ENCODE measurements at regions not wholly inside any gene's neighbourhood (a gene's known extent, or its start where the extent isn't known, plus 50 kb on each side); places are given as distances from the start of the nearest gene placed in this dataset.

- H3K4me1 Mint-ChIP-seq = no peaks in the 10 kb centered on the region
- peaks cover 14% of the 10 kb centered on the region for H3K9me3 Mint-ChIP-seq
- Histone ChIP-seq H3F3A (replicated peaks; ENCODE audit: low read depth) (no peaks in the 10 kb centered on the region), H3K79me2 (replicated peaks; ENCODE audit: insufficient read depth) (no peaks in the 10 kb centered on the region), H4K20me1 (replicated peaks; ENCODE audit: insufficient read depth) (no peaks in the 10 kb centered on the region), H3K27ac (ENCODE audit: low read depth) (no peak overlapping the region), H3K27me3 (ENCODE audit: insufficient read depth) (no peaks in the 10 kb centered on the region), H3K4me2 (no peak overlapping the region), H3K36me3 (ENCODE audit: insufficient read depth) (no peaks in the 10 kb centered on the region), H3K4me3 (no peak overlapping the region), H2AFZ (no peak overlapping the region), H3K9me2 (ENCODE audit: insufficient read depth) (no peaks in the 10 kb centered on the region), H3K4me1 (ENCODE audit: insufficient read depth) (no peaks in the 10 kb centered on the region)
- ATAC-seq (no peak), DNase-seq (ENCODE audit: low spot score) (no peak)
- no peak overlapping the region for H3K4me3 Mint-ChIP-seq
- H3K27me3 Mint-ChIP-seq (ENCODE audit: insufficient read depth, low read depth, poor library complexity) = no peaks in the 10 kb centered on the region
- no peak overlapping the region for H3K27ac Mint-ChIP-seq
- TF ChIP-seq ZNF114 (CRISPR knock-in tag; IDR thresholded peaks at IDR 0.05) = no peak
- no peak for TF ChIP-seq POLR2AphosphoS5 (IDR thresholded peaks at IDR 0.05; ENCODE audit: low read depth)
- TF ChIP-seq STAT1 (IDR thresholded peaks at IDR 0.05; ENCODE audit: unreplicated experiment) = no peak
- no peak for TF ChIP-seq ETS1 (IDR thresholded peaks at IDR 0.05)
- peaks cover 5% of the 10 kb centered on the region for H3K36me3 Mint-ChIP-seq (ENCODE audit: low read depth)
Observed at GRCh38 chr6:112903361-112903760, 556.2 kb downstream of the RFPL4B start.

GRCh38 chr6:112906726-112907125 is 559.6 kb downstream of the RFPL4B start:
- no peak for TF ChIP-seq ZNF114 (CRISPR knock-in tag; IDR thresholded peaks at IDR 0.05)
- TF ChIP-seq EZH2 (IDR thresholded peaks at IDR 0.05; ENCODE audit: low read depth, unreplicated experiment) = no peak
- no peak for TF ChIP-seq EZH2phosphoT487 (IDR thresholded peaks at IDR 0.05; ENCODE audit: unreplicated experiment)
- TF ChIP-seq CTCF (conservative IDR thresholded peaks at IDR 0.05; ENCODE audit: low read depth in 2 of 2) = no peak
- no peak for TF ChIP-seq POLR2AphosphoS5 (IDR thresholded peaks at IDR 0.05; ENCODE audit: low read depth)
- TF ChIP-seq JUNB (IDR thresholded peaks at IDR 0.05; ENCODE audit: unreplicated experiment) = no peak
- TF ChIP-seq ZNF462 (CRISPR knock-in tag; IDR thresholded peaks at IDR 0.05) = no peak
- Histone ChIP-seq H3K4me3 (no peak overlapping the region), H3K9me2 (ENCODE audit: insufficient read depth) (no peaks in the 10 kb centered on the region), H3K4me2 (no peak overlapping the region), H3K4me1 (ENCODE audit: insufficient read depth) (no peaks in the 10 kb centered on the region), H2AFZ (no peak overlapping the region), H3K27me3 (ENCODE audit: insufficient read depth) (no peaks in the 10 kb centered on the region), H3K27ac (ENCODE audit: low read depth) (no peak overlapping the region), H3K36me3 (ENCODE audit: insufficient read depth) (no peaks in the 10 kb centered on the region), H4K20me1 (replicated peaks; ENCODE audit: insufficient read depth) (no peaks in the 10 kb centered on the region), H3K79me2 (replicated peaks; ENCODE audit: insufficient read depth) (no peaks in the 10 kb centered on the region), H3F3A (replicated peaks; ENCODE audit: low read depth) (no peaks in the 10 kb centered on the region)
- DNase-seq (ENCODE audit: low spot score) (no peak), ATAC-seq (no peak)
- no peak overlapping the region for H3K27ac Mint-ChIP-seq
- H3K36me3 Mint-ChIP-seq (ENCODE audit: low read depth) = peaks cover 5% of the 10 kb centered on the region
- H3K9me3 Mint-ChIP-seq = peaks cover 14% of the 10 kb centered on the region
- no peak overlapping the region for H3K4me3 Mint-ChIP-seq
- H3K4me1 Mint-ChIP-seq = peaks cover 2% of the 10 kb centered on the region; the same call in 2 of the 3 replicates
- no peaks in the 10 kb centered on the region for H3K27me3 Mint-ChIP-seq (ENCODE audit: insufficient read depth, low read depth, poor library complexity)
